Activated CD8-positive, alpha-beta memory T cell treated with anti-CD3 and anti-CD28 coated beads, Interleukin-2, amount 50 U/mL, for 24 hours (primary cell): ENCODE measurements at regions not wholly inside any gene's neighbourhood (a gene's known extent, or its start where the extent isn't known, plus 50 kb on each side); places are given as distances from the start of the nearest gene placed in this dataset.
"Not testable (repeated sequence)": the region's sequence is repeated elsewhere in the genome, so short reads cannot be mapped to it uniquely, and the experiment has no call there.

ENCODE experiments used
- DNase-seq: peaks from one replicate; pipeline ENCODE4 v3.0.0-alpha.2; 2020; ENCODE audit errors: extremely low read depth

GRCh38 chr20:1825938-1826445, 69.2 kb upstream of the SIRPA start:
- no peak for DNase-seq

GRCh38 chr20:1825507-1825906, 69.7 kb upstream of the SIRPA start:
- DNase-seq, result no peak

- no peak for DNase-seq
Measured at GRCh38 chr20:1824834-1825233, 70.4 kb upstream of the SIRPA start.

- DNase-seq, result no peak
Measured at GRCh38 chr20:1824181-1824580, 71.0 kb upstream of the SIRPA start.

- no peak for DNase-seq
Measured at GRCh38 chr20:1823450-1823844, 71.8 kb upstream of the SIRPA start.

- DNase-seq, result no peak
Measured at GRCh38 chr20:1822564-1823449, 72.4 kb upstream of the SIRPA start.

GRCh38 chr20:1820138-1821079, 74.8 kb upstream of the SIRPA start:
- DNase-seq, result no peak

GRCh38 chr20:1819311-1820137, 75.7 kb upstream of the SIRPA start:
- DNase-seq, result no peak

GRCh38 chr20:1818895-1819294, 76.3 kb upstream of the SIRPA start:
- no peak for DNase-seq

GRCh38 chr20:1818247-1818840, 76.9 kb upstream of the SIRPA start:
- DNase-seq, result no peak

- DNase-seq, result no peak
Measured at GRCh38 chr20:1817577-1818211, 77.5 kb upstream of the SIRPA start.

- no peak for DNase-seq
Measured at GRCh38 chr20:1816384-1817381, 78.5 kb upstream of the SIRPA start.

- DNase-seq, result no peak
Measured at GRCh38 chr20:1815502-1816085, 79.6 kb upstream of the SIRPA start.

GRCh38 chr20:1814861-1815260, 80.3 kb upstream of the SIRPA start:
- not testable (repeated sequence) for DNase-seq

GRCh38 chr20:1813674-1814635, 81.3 kb upstream of the SIRPA start:
- DNase-seq, result no peak

GRCh38 chr20:1813101-1813529, 82.1 kb upstream of the SIRPA start:
- DNase-seq, result no peak

GRCh38 chr20:1811621-1812498, 83.3 kb upstream of the SIRPA start:
- DNase-seq, result no peak
